Nucleus accumbens (tissue), 56 donors: ENCODE measurements at regions not wholly inside any gene's neighbourhood (a gene's known extent, or its start where the extent isn't known, plus 50 kb on each side); places are given as distances from the start of the nearest gene placed in this dataset.

Experiments
- DNase-seq, 56 donors: peaks; one replicate each; lab custom pipeline; 2025; lab: John Stamatoyannopoulos, UW

- DNase-seq: no peak
These were observed 63.2 kb upstream of the NPAS2 start for GRCh38 chr2:100756704-100757103.

DNA sequence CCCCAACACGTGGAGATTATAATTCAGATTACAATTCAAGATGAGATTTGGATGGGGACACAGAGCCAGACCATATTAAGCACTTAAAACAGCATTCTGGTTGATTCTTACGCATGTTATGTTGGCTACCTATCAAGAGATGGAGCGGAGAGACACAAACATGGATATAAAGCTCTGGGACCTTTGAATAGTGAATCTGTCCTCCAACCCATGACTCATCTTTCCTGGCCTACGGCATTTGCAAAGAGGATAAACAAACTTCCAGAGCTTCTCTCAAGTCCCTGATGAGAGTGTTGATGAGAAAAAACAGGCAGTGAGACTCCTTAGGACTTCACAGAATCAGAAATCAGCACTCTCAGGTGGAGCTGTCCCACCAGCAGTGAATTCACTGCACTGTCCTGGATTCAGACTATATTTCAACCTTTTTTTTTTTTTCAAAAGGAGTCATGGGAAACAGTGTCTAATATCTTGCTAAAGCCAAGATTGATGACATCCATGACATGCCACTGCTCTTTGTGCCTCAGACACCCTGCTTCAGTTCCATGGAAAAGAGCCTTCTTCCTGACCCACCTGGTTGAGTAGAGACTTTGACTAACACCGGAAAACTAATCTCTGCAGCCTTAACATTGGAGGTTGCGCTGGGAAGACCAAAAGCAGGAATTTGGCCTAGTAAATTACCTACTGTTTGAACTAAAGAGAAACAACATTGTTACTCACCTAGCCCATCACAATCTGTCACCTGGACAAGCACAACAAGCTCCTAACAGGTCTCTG is 62.1 kb upstream of the NPAS2 start:
- DNase-seq: no peak

GRCh38 chr2:100759901-100760300 is 60.0 kb upstream of the NPAS2 start:
- no peak for DNase-seq

GRCh38 chr2:100761365-100761764 is 58.6 kb upstream of the NPAS2 start:
- no peak for DNase-seq

- DNase-seq: no peak
These were observed 55.5 kb upstream of the NPAS2 start for GRCh38 chr2:100764430-100764829.

GRCh38 chr2:100765481-100765880 is 54.5 kb upstream of the NPAS2 start:
- no peak for DNase-seq

DNA sequence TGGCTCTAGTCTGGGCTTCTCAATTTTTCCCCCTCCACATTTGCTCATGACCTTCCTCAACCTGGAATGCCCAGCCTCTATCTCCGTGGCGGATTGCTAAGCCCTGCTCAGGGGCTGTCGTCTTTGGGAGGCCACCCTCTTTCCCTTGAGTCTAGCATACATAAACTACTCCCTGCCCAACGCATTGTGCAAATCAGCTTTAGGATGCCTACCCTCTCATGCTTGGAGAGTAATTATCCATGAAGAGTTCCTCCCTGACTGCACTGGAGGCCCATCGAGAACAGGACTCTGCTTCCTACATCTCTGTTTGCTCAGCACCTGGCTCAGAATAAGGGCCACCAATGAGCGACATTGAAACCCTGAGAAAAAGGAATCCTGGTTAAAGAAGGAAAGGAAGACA is 53.7 kb upstream of the NPAS2 start:
- no peak for DNase-seq

DNA sequence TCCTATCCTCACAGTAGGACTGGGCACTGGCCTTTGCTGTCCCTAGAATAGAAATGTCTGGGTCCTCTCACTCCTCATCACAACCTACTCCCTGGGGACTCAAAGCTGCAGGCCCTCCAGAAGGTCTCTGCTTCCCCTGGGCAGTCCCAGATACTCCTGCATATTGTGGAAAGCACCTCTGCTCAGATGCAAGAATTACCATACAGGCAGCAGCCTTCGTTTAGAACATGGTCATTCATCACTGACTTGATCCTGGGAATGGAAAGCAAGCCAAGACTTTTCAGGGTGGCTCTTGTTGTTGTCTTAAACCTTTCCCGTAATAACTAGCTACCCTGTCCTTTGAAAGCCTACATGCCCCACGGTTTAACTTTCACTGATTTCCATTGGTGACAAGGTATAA is 53.1 kb upstream of the NPAS2 start:
- no peak for DNase-seq

- no peak for DNase-seq
These were observed 52.7 kb upstream of the NPAS2 start for GRCh38 chr2:100767224-100767653.

GRCh38 chr2:100767810-100768806 is 51.8 kb upstream of the NPAS2 start:
- DNase-seq: no peak
